ENCODE measurements at regions not wholly inside any gene's neighbourhood (a gene's known extent, or its start where the extent isn't known, plus 50 kb on each side); places are given as distances from the start of the nearest gene placed in this dataset.

DNA sequence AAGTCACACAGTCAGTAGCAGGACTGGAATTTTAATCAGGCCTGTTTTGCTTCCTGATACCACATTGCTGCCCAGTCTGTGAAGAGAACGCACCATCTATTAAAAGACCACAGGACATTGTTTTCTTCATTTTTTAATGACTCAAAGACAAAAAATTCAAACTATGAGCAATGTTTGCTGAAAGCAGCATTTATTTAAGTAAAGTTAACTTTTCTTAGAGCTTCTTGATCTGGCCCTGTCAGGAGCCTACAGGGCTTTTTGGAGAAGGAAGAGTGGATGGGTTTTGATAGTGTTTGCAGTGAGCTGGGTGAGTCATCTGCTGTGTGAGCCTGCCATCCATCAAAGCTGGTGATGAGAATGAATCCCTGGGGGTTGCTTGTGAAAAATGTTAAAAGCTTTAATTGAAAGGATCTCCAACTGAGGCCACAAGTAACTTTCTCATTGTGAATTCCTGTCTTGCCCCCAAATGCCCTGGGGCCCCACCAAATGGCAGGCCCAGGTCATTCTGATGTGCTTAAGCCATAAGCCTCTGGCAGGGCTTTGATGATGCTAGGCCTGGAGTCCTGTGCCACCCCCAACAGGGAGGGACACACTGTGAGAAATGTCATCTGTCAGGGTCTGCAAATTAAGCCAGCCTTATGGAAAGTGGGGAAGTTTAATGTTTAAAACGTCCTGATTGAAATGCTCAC, 136.2 kb upstream of the PFN2 start:
- intact Hi-C loops (cut with DNase I), result no loop called here
- Histone ChIP-seq H3K27ac (no peak overlapping the region), H3K27me3 (no peaks in the 10 kb centered on the region), H3K9me3 (peaks cover 0 to 4% (median 0%) of the 10 kb centered on the region in 11 donors), H3K36me3 (no peaks in the 10 kb centered on the region), H3K4me3 (no peak overlapping the region), H3K4me1 (peaks cover 0 to 8% (median 0%) of the 10 kb centered on the region in 9 donors)
- no peak for ATAC-seq
- WGBS, 2 donors, result 56 to 70% methylated on average over 2 of the region's 2 CpGs
- DNase-seq, result no peak
- TF ChIP-seq, protein P1, sequence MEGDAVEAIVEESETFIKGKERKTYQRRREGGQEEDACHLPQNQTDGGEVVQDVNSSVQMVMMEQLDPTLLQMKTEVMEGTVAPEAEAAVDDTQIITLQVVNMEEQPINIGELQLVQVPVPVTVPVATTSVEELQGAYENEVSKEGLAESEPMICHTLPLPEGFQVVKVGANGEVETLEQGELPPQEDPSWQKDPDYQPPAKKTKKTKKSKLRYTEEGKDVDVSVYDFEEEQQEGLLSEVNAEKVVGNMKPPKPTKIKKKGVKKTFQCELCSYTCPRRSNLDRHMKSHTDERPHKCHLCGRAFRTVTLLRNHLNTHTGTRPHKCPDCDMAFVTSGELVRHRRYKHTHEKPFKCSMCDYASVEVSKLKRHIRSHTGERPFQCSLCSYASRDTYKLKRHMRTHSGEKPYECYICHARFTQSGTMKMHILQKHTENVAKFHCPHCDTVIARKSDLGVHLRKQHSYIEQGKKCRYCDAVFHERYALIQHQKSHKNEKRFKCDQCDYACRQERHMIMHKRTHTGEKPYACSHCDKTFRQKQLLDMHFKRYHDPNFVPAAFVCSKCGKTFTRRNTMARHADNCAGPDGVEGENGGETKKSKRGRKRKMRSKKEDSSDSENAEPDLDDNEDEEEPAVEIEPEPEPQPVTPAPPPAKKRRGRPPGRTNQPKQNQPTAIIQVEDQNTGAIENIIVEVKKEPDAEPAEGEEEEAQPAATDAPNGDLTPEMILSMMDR (IDR thresholded peaks at IDR 0.05), result no peak

DNA sequence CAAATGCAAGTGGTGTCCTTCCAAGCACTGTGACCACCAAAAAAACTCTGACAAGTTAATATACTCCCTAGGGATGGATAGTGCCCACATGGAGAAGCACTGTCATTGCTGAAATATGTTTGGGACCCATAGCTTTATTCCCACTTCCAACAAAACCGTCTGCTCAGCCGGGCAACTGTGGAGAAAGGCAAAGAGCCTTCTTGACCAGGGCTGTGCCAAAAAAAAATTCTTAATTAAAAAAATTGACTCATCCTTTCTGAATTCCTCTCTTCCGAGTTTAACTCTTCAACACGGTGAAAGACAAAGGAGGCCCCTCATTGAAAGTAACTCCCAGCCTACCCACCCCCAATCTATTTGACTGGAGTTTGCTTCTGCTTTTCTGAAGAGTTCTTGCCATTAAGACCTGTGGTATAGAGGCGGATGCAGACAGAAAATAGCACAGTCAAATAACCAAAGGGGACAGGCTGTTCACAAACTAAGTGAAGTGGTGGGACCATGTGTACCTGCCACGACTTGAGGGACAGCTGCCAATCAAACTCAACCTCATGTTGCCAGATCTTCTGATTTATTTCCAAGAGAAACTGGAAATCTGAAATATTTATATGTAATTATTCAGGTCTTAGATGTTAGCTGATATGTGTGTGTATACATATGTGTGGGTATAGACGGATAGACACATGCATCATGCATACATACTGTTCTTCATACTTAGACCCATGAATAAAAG, 135.4 kb upstream of the PFN2 start:
- H3K4me3 ChIP-seq, result no peak overlapping the region
- intact Hi-C loops (cut with DNase I), result no loop called here
- H3K27me3 ChIP-seq, result no peaks in the 10 kb centered on the region
- H3K9me3 ChIP-seq, result peaks cover 0 to 13% (median 4%) of the 10 kb centered on the region in 11 donors
- H3K27ac ChIP-seq, result no peak overlapping the region
- no peak for DNase-seq
- ATAC-seq, result no peak
- H3K4me1 ChIP-seq, result peaks cover 0 to 8% (median 0%) of the 10 kb centered on the region in 9 donors
- TF ChIP-seq, protein P1 (IDR thresholded peaks at IDR 0.05), result no peak
- 85 to 87% methylated on average over 7 of the region's 7 CpGs for WGBS, 2 donors
- H3K36me3 ChIP-seq, result no peaks in the 10 kb centered on the region

DNA sequence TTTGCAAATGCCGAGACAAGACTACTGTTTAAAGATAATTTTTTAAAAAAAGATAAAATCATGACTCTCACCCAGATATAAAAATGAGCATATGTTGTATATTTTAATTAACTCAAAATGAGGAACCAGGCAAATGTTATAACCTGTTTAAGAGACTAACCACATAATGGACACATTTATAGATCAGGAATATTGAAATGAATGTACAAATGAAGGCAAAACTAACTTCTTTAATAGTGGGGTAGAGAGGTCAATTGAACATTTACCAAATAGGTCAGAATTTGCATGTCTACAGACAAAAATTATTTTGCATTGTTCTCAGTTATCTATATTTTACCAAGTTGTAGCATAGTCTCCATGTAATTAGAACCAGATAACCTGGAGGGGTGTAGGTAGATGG, 134.3 kb upstream of the PFN2 start:
- no peak overlapping the region for H3K4me3 ChIP-seq
- H3K27ac ChIP-seq, result no peak overlapping the region
- DNase-seq (no peak), ATAC-seq (no peak)
- peaks cover 0 to 8% (median 0%) of the 10 kb centered on the region in 9 donors for H3K4me1 ChIP-seq
- TF ChIP-seq, protein P1 (IDR thresholded peaks at IDR 0.05), result no peak
- WGBS, 2 donors, result 92 to 98% methylated on average over 1 of the region's 1 CpG
- peaks cover 0 to 17% (median 4%) of the 10 kb centered on the region in 11 donors for H3K9me3 ChIP-seq
- intact Hi-C loops (cut with DNase I), result no loop called here
- H3K36me3 ChIP-seq, result no peaks in the 10 kb centered on the region
- no peaks in the 10 kb centered on the region for H3K27me3 ChIP-seq

DNA sequence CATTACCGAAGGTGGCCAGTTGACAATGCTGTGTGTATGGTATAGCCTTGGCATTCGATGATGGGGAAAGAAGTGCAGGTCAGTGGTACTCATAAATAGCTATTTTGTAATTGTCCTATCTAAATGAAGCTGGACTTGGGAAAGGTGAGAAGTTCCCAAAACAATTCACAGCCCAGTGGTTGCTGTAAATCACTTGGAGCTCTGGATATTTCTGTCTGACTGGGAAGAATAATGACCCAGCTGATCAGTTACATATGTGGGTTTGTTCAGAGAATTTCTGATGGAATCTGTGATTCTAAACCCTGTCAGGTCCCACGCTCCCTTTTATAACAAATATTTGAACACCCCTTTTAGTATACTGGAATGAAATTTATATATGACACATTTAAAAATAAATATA, 133.9 kb upstream of the PFN2 start:
- no peak for DNase-seq
- Histone ChIP-seq H3K36me3 (no peaks in the 10 kb centered on the region), H3K9me3 (peaks cover 0 to 17% (median 4%) of the 10 kb centered on the region in 11 donors), H3K27me3 (no peaks in the 10 kb centered on the region), H3K4me1 (peaks cover 0 to 8% (median 0%) of the 10 kb centered on the region in 9 donors), H3K27ac (no peak overlapping the region), H3K4me3 (no peak overlapping the region)
- TF ChIP-seq, protein P1 (IDR thresholded peaks at IDR 0.05), result no peak
- no peak for ATAC-seq
- intact Hi-C loops (cut with DNase I), result no loop called here
- WGBS, 2 donors, result 90 to 95% methylated on average over 3 of the region's 3 CpGs
